ENCODE measurements at regions not wholly inside any gene's neighbourhood (a gene's known extent, or its start where the extent isn't known, plus 50 kb on each side); places are given as distances from the start of the nearest gene placed in this dataset.

DNA sequence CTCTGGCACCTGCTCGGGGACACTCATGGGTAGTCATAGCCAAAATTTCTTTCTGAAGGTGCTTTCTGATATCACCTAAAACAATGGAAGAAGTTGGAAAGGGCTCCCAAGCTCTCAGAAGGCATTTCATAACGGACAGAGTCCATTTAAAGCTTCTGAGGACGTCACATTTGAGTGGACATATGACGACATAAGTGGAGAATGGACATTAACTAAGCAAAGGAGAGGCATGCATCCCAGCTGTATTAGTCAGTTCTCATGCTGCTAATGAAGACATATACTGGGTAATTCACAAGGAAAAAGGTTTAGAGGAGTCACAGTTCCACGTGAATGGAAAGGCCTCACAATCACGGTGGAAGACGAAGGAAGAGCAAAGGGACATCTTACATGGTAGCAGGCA is 260.2 kb upstream of the DYNLRB2 start:
- DNase-seq, result no peak
- H3K27ac Mint-ChIP-seq (ENCODE audit: unreplicated experiment), result no peak overlapping the region
- no peaks in the 10 kb centered on the region for H3K36me3 Mint-ChIP-seq (ENCODE audit: unreplicated experiment)
- no peak overlapping the region for H3K4me3 Mint-ChIP-seq (ENCODE audit: unreplicated experiment)
- no peaks in the 10 kb centered on the region for H3K27me3 Mint-ChIP-seq (ENCODE audit: unreplicated experiment)
- TF ChIP-seq, protein P1, sequence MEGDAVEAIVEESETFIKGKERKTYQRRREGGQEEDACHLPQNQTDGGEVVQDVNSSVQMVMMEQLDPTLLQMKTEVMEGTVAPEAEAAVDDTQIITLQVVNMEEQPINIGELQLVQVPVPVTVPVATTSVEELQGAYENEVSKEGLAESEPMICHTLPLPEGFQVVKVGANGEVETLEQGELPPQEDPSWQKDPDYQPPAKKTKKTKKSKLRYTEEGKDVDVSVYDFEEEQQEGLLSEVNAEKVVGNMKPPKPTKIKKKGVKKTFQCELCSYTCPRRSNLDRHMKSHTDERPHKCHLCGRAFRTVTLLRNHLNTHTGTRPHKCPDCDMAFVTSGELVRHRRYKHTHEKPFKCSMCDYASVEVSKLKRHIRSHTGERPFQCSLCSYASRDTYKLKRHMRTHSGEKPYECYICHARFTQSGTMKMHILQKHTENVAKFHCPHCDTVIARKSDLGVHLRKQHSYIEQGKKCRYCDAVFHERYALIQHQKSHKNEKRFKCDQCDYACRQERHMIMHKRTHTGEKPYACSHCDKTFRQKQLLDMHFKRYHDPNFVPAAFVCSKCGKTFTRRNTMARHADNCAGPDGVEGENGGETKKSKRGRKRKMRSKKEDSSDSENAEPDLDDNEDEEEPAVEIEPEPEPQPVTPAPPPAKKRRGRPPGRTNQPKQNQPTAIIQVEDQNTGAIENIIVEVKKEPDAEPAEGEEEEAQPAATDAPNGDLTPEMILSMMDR (IDR thresholded peaks at IDR 0.05; ENCODE audit: partially characterized antibody, unreplicated experiment), result no peak
- no peaks in the 10 kb centered on the region for H3K4me1 Mint-ChIP-seq (ENCODE audit: low read depth, unreplicated experiment)
- H3K9me3 Mint-ChIP-seq (ENCODE audit: unreplicated experiment), result no peaks in the 10 kb centered on the region

DNA sequence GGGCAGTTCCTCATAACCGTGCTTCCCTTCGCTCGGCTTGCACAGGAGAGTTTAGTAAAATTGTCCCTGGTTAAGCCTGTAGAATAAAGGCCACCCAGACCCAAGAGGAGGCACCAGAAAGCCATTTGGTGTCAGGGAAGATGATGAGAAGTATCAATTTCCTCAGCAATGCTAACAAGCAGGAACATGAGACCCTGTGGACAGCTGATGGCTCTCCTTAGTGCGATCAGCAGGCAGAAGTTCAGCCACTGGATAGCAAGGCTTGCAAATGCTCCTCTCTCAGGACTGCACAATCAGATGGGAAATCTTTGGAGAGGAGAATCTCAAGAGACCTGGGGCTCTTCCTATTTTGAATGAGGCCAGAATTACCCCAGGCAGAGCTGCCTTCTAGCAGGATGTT is 261.1 kb upstream of the DYNLRB2 start:
- H3K4me3 Mint-ChIP-seq (ENCODE audit: unreplicated experiment), result no peak overlapping the region
- no peaks in the 10 kb centered on the region for H3K27me3 Mint-ChIP-seq (ENCODE audit: unreplicated experiment)
- no peaks in the 10 kb centered on the region for H3K4me1 Mint-ChIP-seq (ENCODE audit: low read depth, unreplicated experiment)
- no peaks in the 10 kb centered on the region for H3K9me3 Mint-ChIP-seq (ENCODE audit: unreplicated experiment)
- TF ChIP-seq, protein P1 (IDR thresholded peaks at IDR 0.05; ENCODE audit: partially characterized antibody, unreplicated experiment), result no peak
- DNase-seq, result no peak
- H3K36me3 Mint-ChIP-seq (ENCODE audit: unreplicated experiment), result no peaks in the 10 kb centered on the region
- no peak overlapping the region for H3K27ac Mint-ChIP-seq (ENCODE audit: unreplicated experiment)

DNA sequence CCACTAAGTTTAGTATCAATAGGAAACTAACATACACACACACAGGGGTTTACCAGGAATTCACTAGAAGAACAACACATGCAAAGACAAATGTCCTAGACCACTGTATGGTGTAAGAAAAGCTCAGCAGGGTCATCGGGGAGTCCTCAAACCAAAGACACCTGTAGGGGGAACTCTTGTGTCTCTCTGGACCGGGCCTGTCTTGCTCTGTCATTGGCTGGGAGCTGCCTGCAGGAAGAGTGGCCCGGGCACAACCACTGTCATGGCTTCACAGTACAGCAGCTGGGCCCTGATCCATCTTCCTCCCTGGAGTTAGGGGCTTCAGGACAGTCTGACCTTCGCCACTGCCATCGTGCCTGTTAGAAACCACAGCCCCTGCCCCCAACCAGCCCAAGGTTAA is 263.6 kb upstream of the DYNLRB2 start:
- H3K36me3 Mint-ChIP-seq (ENCODE audit: unreplicated experiment), result no peaks in the 10 kb centered on the region
- no peak for DNase-seq
- H3K4me1 Mint-ChIP-seq (ENCODE audit: low read depth, unreplicated experiment), result no peaks in the 10 kb centered on the region
- H3K4me3 Mint-ChIP-seq (ENCODE audit: unreplicated experiment), result no peak overlapping the region
- H3K27me3 Mint-ChIP-seq (ENCODE audit: unreplicated experiment), result no peaks in the 10 kb centered on the region
- no peak overlapping the region for H3K27ac Mint-ChIP-seq (ENCODE audit: unreplicated experiment)
- TF ChIP-seq, protein P1 (IDR thresholded peaks at IDR 0.05; ENCODE audit: partially characterized antibody, unreplicated experiment), result no peak
- H3K9me3 Mint-ChIP-seq (ENCODE audit: unreplicated experiment), result no peaks in the 10 kb centered on the region

DNA sequence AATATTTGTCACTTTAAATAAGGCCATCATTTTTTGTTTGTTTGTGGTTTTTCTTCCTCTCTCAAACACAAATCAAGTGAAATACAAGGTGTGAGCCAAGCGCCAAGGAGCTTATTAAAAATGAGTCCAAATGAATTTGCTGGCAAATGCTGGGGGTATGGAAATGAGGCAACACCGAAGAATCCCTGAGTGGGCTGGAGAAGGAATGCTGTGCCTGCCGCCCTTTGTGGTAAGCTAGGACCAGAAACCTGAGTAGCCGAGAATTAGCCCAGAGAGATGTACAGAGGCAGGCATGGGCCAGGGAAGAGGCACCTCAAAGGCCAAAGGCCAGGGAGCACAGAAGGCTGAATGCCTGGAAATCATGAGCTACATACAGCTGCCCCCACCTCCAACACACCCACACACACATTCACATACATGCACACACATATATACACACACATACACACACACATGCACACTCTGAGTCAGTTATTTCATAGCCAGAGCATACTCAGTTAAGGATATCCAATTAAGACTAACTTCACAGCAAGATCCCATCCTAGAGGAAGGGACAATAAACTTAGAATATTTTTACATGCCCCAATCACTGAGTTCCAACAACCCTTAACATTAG is 266.1 kb upstream of the DYNLRB2 start:
- H3K9me3 Mint-ChIP-seq (ENCODE audit: unreplicated experiment), result no peaks in the 10 kb centered on the region
- H3K36me3 Mint-ChIP-seq (ENCODE audit: unreplicated experiment), result no peaks in the 10 kb centered on the region
- no peak for DNase-seq
- H3K27me3 Mint-ChIP-seq (ENCODE audit: unreplicated experiment), result peaks cover 2% of the 10 kb centered on the region
- TF ChIP-seq, protein P1 (IDR thresholded peaks at IDR 0.05; ENCODE audit: partially characterized antibody, unreplicated experiment), result no peak
- no peak overlapping the region for H3K4me3 Mint-ChIP-seq (ENCODE audit: unreplicated experiment)
- peak overlapping the region; percentile 4 for H3K27ac Mint-ChIP-seq (ENCODE audit: unreplicated experiment)
- no peaks in the 10 kb centered on the region for H3K4me1 Mint-ChIP-seq (ENCODE audit: low read depth, unreplicated experiment)

DNA sequence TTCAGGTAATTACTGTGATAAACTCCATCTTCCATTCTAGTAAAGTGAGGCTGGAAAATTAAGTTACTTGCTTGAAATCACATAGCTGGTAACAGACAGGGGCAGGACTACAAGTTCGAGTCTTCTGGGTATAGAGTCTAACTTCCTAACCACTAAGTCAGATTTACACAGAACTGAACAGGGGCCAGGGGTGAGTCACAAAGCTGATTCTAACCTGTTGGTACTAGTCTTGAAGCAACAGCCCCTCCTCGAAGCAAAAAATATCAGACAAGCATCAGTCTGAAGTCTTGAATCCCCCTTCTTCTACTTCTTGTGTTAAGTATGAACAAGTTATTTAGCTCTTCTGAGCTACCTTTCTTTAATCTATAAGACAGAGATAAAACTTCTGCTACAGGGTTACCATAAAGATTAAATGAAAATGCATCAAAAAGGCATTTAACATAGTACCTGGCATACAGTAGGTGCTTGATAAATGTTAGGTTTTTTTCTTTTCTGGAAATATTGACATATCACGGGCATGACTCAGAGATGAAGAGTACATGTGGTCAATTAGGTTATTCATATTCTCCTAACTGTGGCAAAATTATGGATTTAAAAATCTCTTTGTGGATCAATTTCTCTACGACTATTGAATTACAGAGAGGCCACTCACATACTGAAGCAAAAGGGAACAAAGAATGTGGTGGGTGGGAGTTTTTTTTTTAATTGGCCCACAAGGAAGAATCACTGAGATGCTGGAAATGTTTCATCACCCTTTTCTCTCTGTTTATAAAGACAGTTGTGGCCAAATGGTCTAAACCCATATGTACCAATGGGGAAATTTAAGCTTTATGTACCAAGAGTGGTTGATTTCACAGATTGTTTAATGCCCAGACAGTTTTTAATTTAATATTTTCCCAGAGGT is 266.9 kb upstream of the DYNLRB2 start:
- H3K27ac Mint-ChIP-seq (ENCODE audit: unreplicated experiment), result no peak overlapping the region
- no peaks in the 10 kb centered on the region for H3K36me3 Mint-ChIP-seq (ENCODE audit: unreplicated experiment)
- TF ChIP-seq, protein P1 (IDR thresholded peaks at IDR 0.05; ENCODE audit: partially characterized antibody, unreplicated experiment), result no peak
- DNase-seq, result no peak
- no peak overlapping the region for H3K4me3 Mint-ChIP-seq (ENCODE audit: unreplicated experiment)
- H3K9me3 Mint-ChIP-seq (ENCODE audit: unreplicated experiment), result no peaks in the 10 kb centered on the region
- H3K27me3 Mint-ChIP-seq (ENCODE audit: unreplicated experiment), result peaks cover 2% of the 10 kb centered on the region
- H3K4me1 Mint-ChIP-seq (ENCODE audit: low read depth, unreplicated experiment), result no peaks in the 10 kb centered on the region

Measured in glutamatergic neuron (in vitro differentiated cells).